Stimulated activated CD8-positive, alpha-beta memory T cell treated with anti-CD3 and anti-CD28 coated beads, Interleukin-12 subunit alpha, Interleukin-12 subunit beta, amount 100 ng/mL, for 1 hour (primary cell): ENCODE measurements at regions not wholly inside any gene's neighbourhood (a gene's known extent, or its start where the extent isn't known, plus 50 kb on each side); places are given as distances from the start of the nearest gene placed in this dataset.
"Not testable (repeated sequence)": the region's sequence is repeated elsewhere in the genome, so short reads cannot be mapped to it uniquely, and the experiment has no call there.

ENCODE experiments used
- DNase-seq: peaks from one replicate; pipeline ENCODE4 v3.0.0-alpha.2; 2020; ENCODE audit warnings: low read depth

DNA sequence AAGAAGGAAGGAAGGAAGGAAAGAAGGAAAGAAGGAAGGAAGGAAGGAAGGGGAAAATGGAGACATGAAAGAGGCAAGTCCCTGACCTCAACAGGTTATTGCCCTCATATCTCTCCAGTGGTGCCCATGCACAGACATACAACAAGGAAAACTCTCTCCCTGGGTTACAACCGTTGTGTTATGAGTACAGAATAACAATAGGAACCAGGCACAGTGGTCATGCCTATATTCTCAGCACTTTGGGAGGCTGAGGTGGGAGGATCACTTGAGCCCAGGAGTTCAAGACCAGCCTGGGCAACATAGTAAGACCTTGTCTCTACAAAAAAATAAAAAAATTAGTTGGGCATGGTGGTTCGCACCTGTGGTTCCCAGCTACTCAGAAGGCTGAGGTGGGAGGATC lies 139.4 kb upstream of the HMGA2 start:
- DNase-seq, result no peak

- no peak for DNase-seq
Observed at GRCh38 chr12:65685514-65685913, 138.8 kb upstream of the HMGA2 start.

- DNase-seq, result no peak
Observed at GRCh38 chr12:65689508-65689907, 134.8 kb upstream of the HMGA2 start.

GRCh38 chr12:65690477-65690876 lies 133.8 kb upstream of the HMGA2 start:
- no peak for DNase-seq

- no peak for DNase-seq
Observed at GRCh38 chr12:65694130-65694529, 130.2 kb upstream of the HMGA2 start.

DNA sequence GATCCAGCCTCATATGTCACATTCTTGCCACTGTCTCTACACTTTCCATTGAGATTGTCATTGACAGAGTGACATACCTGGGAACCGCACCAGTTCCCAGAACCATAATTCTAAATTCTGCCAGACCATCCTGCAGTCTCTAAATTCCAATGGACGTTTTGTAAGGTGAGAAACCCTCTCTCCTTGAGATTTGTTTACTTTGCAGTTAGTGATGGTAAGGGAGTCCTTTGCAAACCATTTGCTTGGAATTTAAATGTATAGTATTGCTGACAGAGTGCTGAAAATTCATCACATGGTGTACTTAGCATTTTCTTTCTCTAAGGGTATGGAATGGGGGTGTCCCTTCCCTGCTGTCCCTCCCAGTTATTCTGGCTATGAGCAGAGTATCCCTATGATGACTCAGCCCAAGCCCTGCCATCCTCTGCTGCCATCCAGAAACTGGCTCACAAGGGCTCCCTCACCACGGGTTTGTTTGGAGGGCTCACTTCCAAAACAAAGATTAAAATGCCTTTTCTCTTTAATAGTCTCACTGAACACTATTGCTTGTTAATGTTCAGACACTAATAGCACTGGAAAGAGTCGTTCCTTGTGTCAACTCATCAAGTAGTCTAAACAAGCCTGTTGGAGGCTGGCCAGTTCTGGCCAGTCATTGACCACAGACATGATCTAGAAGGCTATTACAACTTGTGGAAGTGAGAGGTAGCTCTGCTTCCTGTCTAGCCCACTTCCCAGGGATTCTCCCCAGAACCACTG lies 129.0 kb upstream of the HMGA2 start:
- DNase-seq, result no peak

DNA sequence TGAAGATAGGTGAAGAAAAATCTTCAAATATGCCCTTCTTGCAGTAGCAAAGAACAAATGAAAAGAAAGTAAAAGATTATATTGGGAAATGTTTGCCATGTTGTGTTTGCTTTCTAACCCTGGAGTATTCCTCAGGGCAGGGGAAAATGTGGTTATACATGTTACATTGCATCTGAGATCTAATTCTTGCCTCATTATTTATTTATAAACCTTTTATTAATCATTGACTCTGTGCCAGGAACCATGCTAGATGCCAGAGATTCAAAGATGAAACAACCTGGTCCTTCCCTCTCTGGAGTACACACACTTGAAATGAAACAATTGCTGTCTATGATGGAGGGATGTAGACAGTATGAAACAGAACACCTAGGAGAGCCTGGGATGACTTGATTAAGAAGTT lies 128.1 kb upstream of the HMGA2 start:
- no peak for DNase-seq

GRCh38 chr12:65699251-65699650 lies 125.0 kb upstream of the HMGA2 start:
- DNase-seq, result no peak

DNA sequence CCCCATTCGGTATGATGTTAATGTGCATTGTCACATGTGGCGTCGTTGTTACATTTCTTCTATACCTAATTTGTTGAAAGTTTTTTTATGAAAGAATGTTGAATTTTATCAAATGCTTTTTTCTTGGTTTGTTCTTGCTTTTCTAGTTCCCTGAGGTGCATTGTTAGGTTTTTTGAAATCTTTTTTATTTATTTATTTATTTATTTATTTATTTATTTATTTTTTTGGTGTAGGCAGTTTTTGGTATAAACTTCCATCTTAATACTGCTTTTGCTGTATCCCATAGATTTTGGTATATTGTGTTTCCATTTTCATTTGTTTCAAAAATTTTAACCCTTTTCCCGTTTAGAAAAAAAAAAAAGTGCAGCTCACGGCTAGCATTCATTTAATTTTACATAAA lies 121.1 kb upstream of the HMGA2 start:
- no peak for DNase-seq

GRCh38 chr12:65705380-65705876 lies 118.9 kb upstream of the HMGA2 start:
- DNase-seq, result no peak

- no peak for DNase-seq
Observed at GRCh38 chr12:65707051-65707450, 117.2 kb upstream of the HMGA2 start.

- DNase-seq, result no peak
Observed at GRCh38 chr12:65712260-65713004, 111.9 kb upstream of the HMGA2 start.

- DNase-seq, result no peak
Observed at GRCh38 chr12:65715961-65716360, 108.3 kb upstream of the HMGA2 start.

GRCh38 chr12:65720136-65721130 lies 103.8 kb upstream of the HMGA2 start:
- no peak for DNase-seq

DNA sequence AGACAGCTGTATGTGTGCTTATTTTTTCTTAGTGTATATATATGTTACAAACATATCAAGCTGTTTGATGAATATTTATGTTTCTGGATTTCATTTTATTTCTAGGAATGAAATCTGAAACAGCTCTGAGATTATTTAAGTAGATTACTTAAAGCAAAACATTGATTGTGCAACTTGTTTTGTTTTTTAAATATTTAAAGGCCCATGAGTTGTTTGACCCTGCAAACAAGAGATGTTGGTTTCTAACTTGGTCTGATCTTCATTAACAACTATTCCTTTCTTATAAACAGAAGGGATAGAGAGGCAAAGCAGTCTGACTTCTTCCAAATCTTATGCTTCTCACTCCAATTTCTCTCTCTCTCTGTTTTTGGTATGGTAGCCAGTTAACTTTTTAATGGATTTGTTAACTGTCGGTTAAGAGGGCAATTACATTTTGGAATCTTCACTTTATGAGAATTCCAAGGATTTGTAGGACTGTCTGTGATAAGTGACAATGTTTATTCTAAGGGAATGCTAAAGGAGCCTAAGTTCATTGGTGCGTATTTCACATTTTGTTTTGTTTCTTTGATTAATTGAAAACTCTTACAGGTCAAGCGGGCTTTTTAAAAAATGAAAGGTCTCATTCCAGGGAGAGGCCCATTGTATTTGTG lies 102.6 kb upstream of the HMGA2 start:
- no peak for DNase-seq

GRCh38 chr12:65725376-65725775 lies 98.9 kb upstream of the HMGA2 start:
- no peak for DNase-seq

- no peak for DNase-seq
Observed at GRCh38 chr12:65728455-65728847, 95.8 kb upstream of the HMGA2 start.

DNA sequence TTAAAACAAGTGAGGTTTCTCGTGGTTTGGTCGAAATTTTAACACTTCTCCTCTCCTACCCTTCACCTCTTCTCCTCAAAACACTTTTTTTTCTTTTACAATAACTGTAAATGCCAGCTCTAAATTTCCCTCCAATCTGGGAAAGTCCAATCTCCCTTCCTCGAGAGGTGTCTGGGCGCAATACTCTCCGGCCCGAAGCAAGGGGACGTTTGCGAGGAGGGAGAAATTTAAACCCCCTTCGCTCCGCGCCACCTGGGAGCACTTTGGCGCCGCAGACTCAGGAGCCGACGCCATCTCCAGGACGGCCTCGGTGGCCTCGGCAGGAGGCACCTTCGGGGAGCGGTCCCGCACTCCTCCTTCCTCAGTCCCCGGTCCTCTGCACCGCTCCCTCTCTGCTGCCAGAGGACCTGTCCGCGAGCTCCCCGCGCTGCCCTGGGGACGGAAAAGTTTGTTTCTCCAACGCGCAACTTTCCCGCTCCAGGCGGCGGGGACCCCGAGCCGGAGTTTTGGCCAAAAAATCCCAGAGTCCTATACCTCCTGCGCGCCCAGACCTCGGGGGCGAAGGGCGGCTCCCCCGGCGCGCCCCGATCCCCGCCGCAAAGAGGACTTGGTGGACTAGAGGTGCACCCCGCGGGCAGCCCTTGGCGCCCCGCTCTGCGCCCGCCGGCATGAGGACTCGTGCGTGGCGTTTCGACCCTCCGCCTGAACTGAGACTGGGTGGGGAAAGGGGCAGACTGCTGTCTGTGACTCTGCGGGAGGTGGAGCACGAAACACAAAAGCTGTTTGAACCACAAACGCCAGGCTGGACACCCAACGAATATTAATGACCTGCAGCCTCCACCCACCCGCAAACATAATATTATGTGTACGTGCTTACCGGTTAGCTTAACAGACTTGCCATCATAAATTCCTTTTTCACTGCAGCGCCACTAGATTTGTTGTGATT lies 95.2 kb upstream of the HMGA2 start:
- DNase-seq, result no peak

DNA sequence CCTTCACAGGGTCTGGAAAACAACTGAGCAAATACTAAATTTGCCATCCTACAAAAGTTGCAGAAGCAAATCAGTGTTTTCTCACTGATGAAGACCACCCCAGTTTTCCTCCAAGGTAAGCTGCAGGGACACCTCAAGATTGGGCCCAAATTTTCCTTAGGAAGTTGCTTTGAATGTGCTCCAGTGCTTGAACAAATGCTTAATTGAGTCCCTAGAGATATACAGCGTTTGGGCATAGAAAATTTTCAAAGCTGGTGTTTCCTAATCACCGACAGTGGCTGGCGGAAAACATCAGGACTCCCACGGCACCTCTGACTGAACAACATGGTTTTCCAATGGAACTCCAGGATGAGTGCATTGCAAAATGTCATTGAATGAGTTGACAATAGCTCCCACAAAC lies 92.5 kb upstream of the HMGA2 start:
- no peak for DNase-seq

GRCh38 chr12:65733643-65734042 lies 90.6 kb upstream of the HMGA2 start:
- DNase-seq, result not testable (repeated sequence)

DNA sequence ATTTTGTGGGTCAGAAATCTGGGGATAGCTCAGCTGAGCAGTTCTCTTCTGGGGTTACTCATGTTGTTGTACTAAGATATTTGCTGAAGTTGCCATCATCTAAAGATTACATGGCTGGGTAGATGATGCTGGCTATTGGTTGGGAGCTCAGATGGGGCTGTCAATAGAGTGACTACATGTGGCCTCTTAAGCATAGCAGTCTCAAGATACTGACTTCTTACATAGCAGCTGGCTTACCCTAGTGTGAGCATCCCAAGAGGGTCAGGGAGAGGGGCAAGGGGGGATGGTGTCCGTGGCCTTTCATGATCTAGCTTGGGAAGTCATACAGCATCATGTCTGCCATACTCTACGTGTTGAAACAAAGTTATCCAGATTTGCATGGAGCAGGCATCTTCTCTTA lies 90.1 kb upstream of the HMGA2 start:
- no peak for DNase-seq
